Suprapubic skin (tissue), 4 donors: ENCODE measurements at regions not wholly inside any gene's neighbourhood (a gene's known extent, or its start where the extent isn't known, plus 50 kb on each side); places are given as distances from the start of the nearest gene placed in this dataset.

ENCODE experiments used
- DNase-seq, 2 donors: peaks; one replicate each; pipeline ENCODE4 v3.0.0-alpha.2; 2019; ENCODE audit warnings: low spot score in 2 of 2
- H3K27ac ChIP-seq: fragments of 200-600 bp; sonication (generic); one replicate; pipeline ENCODE4 v1.5.1; 2019
- H3K27me3 ChIP-seq: fragments of 200-600 bp; sonication (generic); one replicate; pipeline ENCODE4 v1.5.1; 2019
- H3K36me3 ChIP-seq: fragments of 200-600 bp; sonication (generic); one replicate; pipeline ENCODE4 v1.5.1; 2019
- H3K4me1 ChIP-seq: fragments of 200-600 bp; sonication (generic); one replicate; pipeline ENCODE4 v1.5.1; 2019
- H3K4me3 ChIP-seq: fragments of 200-600 bp; sonication (generic); one replicate; pipeline ENCODE4 v1.5.1; 2019; ENCODE audit warnings: mild to moderate bottlenecking
- H3K9me3 ChIP-seq: fragments of 200-600 bp; sonication (generic); one replicate; pipeline ENCODE4 v1.5.1; 2019
- EP300 ChIP-seq: sonication (generic); formaldehyde crosslinking; IDR thresholded peaks from one replicate; pipeline ENCODE4 v1.6.1; 2017; ENCODE audit warnings: antibody characterized with exemption
- POLR2A ChIP-seq, 2 donors: fragments of 450-650 bp; IDR thresholded peaks; one replicate each; pipeline ENCODE4 v1.6.1; 2017; ENCODE audit warnings: antibody characterized with exemption in 2 of 2, mild to moderate bottlenecking in 2 of 2, moderate library complexity in 2 of 2
- POLR2AphosphoS5 ChIP-seq, 3 donors: sonication (generic); formaldehyde crosslinking; IDR thresholded peaks; one replicate each; pipeline ENCODE4 v1.6.1; 2017; ENCODE audit warnings: antibody characterized with exemption in 3 of 3
- WGBS: methylation state at CpG from one replicate; pipeline ENCODE4 v1.1.5; 2018; 5-methylcytosine and 5-hydroxymethylcytosine counted together
- TF ChIP-seq, protein P1 (sequence below), 2 donors: fragments of 200-600 bp in 1 of 2; fragments of 450-650 bp in 1 of 2; sonication (generic) in 1 of 2; IDR thresholded peaks; one replicate each; pipeline ENCODE4 v1.5.1; 2016 to 2019; ENCODE audit warnings: antibody characterized with exemption in 2 of 2, mild to moderate bottlenecking in 1 of 2, moderate library complexity in 1 of 2

DNA sequence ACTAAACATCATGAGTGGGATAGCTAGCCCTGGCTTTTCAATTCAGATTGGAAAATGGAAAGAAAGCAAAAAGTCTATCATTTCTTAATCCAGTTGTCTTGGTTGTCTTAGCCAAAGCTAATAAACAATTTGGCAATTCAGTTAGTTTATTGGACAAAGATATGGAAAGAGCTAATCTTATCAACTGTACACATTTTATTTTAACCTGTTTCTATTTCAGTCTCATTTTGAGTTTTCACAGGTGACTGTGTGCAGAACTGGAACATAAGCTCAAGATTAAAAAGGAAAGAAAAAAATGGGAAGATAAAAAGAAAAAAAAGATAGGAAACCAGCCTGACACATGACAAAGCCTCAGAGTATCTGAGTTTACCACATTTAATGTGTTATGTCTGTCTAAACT, 642.6 kb downstream of the SQOR start:
- H3K4me3 ChIP-seq = no peak overlapping the region

DNA sequence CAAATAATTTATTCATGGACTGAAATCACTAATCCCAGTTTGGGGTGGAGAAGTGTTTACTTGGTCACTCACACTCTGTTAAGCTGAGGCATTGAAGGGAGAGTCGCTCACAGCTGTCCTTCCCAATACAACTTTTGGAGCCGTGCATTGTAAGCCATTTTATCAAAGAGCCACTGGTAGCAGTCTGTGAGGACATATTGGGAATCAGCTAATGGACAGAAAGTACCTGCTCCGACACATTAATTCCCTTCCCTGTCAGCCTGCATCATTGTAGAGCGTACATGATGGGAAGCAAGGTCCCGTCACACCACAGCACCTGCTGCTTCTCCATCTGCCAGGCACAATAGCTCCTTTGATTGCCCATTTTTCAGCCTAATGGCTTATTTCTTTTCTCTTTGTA, 643.2 kb downstream of the SQOR start:
- Histone ChIP-seq H3K27me3 (no peaks in the 10 kb centered on the region), H3K36me3 (no peaks in the 10 kb centered on the region), H3K4me3 (no peak overlapping the region), H3K4me1 (no peaks in the 10 kb centered on the region), H3K27ac (no peak overlapping the region), H3K9me3 (no peaks in the 10 kb centered on the region)
- WGBS = 94% methylated on average over 5 of the region's 5 CpGs
- no peak for TF ChIP-seq EP300
- TF ChIP-seq POLR2AphosphoS5 (IDR thresholded peaks at IDR 0.05) = no peak
- TF ChIP-seq POLR2A (IDR thresholded peaks at IDR 0.05) = no peak
- TF ChIP-seq, protein P1, sequence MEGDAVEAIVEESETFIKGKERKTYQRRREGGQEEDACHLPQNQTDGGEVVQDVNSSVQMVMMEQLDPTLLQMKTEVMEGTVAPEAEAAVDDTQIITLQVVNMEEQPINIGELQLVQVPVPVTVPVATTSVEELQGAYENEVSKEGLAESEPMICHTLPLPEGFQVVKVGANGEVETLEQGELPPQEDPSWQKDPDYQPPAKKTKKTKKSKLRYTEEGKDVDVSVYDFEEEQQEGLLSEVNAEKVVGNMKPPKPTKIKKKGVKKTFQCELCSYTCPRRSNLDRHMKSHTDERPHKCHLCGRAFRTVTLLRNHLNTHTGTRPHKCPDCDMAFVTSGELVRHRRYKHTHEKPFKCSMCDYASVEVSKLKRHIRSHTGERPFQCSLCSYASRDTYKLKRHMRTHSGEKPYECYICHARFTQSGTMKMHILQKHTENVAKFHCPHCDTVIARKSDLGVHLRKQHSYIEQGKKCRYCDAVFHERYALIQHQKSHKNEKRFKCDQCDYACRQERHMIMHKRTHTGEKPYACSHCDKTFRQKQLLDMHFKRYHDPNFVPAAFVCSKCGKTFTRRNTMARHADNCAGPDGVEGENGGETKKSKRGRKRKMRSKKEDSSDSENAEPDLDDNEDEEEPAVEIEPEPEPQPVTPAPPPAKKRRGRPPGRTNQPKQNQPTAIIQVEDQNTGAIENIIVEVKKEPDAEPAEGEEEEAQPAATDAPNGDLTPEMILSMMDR (IDR thresholded peaks at IDR 0.05) = no peak
- DNase-seq = no peak

More for the DNA sequence above, 642.6 kb downstream of the SQOR start:
- Histone ChIP-seq H3K27me3 (no peaks in the 10 kb centered on the region), H3K27ac (no peak overlapping the region), H3K4me1 (no peaks in the 10 kb centered on the region), H3K9me3 (no peaks in the 10 kb centered on the region), H3K36me3 (no peaks in the 10 kb centered on the region)
- DNase-seq = no peak
- TF ChIP-seq POLR2A (IDR thresholded peaks at IDR 0.05) (no peak), EP300 (no peak), POLR2AphosphoS5 (IDR thresholded peaks at IDR 0.05) (no peak)
- TF ChIP-seq, protein P1 (IDR thresholded peaks at IDR 0.05) = no peak

DNA sequence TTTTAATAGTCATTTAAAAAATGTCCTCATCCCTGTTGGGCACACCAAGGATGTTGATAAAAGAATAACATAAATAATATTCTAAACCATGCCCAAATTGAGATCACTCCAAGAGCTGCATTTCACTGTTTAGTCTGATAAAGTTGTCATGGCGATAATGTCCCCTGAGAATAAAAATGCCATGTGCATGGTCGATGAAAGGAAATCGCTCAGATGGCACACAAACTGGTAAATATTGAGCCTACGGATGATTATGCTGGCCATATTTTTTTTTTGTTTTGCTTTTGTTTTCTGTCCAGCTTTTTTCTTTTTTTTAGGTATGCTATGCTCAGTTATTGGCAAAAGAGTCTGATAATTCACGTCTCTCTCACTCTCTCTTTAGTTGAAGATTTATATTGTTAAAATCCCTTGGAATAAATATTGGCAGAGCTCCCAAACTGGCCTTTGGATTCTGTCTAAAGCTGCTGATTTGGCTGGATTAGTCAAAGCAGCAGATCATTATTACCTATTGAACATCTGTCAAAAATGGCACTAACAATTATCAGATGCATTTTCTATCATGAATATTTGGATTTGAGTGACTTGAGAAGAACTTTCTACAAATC, 643.8 kb downstream of the SQOR start:
- DNase-seq = no peak
- no peak overlapping the region for H3K27ac ChIP-seq
- TF ChIP-seq POLR2AphosphoS5 (IDR thresholded peaks at IDR 0.05) (no peak), EP300 (no peak), POLR2A (IDR thresholded peaks at IDR 0.05) (no peak)
- TF ChIP-seq, protein P1 (IDR thresholded peaks at IDR 0.05) = no peak
- 69% methylated on average over 5 of the region's 5 CpGs for WGBS
- H3K9me3 ChIP-seq = no peaks in the 10 kb centered on the region
- no peaks in the 10 kb centered on the region for H3K4me1 ChIP-seq
- no peaks in the 10 kb centered on the region for H3K27me3 ChIP-seq
- no peak overlapping the region for H3K4me3 ChIP-seq
- H3K36me3 ChIP-seq = no peaks in the 10 kb centered on the region

DNA sequence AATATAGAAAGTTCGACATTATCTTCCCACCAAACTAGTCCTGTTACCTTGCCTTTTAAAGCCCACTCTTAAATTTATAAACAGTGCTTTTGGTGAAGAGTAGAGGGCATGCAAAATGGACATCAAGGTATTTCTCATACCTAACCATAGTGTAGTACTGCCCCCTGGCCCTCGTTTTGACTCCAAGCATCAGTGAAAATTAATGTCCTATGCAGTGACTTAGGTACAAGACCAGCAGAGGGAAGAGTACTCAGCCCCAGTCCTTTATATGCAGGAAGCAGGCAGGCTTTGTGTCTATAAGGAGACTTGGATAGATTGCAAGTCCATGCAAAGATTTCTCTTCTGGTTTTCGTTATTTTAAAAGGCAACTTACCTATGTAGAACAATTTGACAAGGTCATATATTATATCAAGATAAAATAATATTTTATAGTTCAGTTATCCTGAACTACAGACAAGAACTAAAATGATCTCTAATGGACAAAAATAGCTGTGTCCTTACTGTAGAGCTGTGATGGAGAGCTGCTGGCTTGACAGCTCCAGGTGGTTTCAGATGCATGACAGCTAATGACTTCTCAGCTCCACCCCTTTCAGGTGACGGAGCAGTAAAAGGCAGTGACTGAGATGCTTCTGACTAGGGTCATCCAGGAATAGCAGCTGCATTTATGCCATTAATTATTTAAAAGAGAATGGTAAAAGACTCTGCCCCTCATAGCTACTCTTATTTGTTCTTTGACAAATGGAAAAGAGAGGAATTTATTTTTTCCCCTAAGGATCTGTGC, 646.1 kb downstream of the SQOR start:
- H3K27ac ChIP-seq = no peak overlapping the region
- no peak for TF ChIP-seq POLR2AphosphoS5 (IDR thresholded peaks at IDR 0.05)
- no peak for TF ChIP-seq EP300
- TF ChIP-seq POLR2A (IDR thresholded peaks at IDR 0.05) = no peak
- TF ChIP-seq, protein P1 (IDR thresholded peaks at IDR 0.05) = no peak
- H3K27me3 ChIP-seq = no peaks in the 10 kb centered on the region
- 44% methylated on average over 4 of the region's 4 CpGs for WGBS
- H3K9me3 ChIP-seq = no peaks in the 10 kb centered on the region
- H3K4me1 ChIP-seq = no peaks in the 10 kb centered on the region
- no peaks in the 10 kb centered on the region for H3K36me3 ChIP-seq
- no peak overlapping the region for H3K4me3 ChIP-seq
- no peak for DNase-seq

DNA sequence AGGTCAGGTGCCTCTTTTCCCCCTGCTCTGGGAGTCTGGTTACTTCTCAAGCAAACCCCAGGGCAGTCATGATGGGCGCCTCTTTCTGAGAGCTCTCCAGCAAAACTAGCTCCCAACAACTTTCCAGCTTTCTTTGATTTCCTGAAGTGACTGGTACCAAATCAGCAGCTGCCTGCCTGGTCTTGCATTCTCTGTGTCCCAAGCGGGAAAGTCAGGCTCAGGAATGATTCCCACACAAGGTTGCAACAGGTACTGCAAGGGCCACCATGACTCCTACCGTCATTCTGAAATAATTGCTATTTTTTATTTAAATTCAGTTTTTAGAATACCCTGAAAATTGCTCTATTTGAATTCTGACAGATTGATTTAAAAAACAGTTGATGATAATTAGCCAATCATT, 658.7 kb downstream of the SQOR start:
- H3K4me1 ChIP-seq = no peaks in the 10 kb centered on the region
- 46% methylated on average over 3 of the region's 3 CpGs for WGBS
- H3K9me3 ChIP-seq = no peaks in the 10 kb centered on the region
- H3K36me3 ChIP-seq = no peaks in the 10 kb centered on the region
- DNase-seq = no peak
- no peak overlapping the region for H3K4me3 ChIP-seq
- H3K27ac ChIP-seq = no peak overlapping the region
- no peaks in the 10 kb centered on the region for H3K27me3 ChIP-seq
- TF ChIP-seq POLR2A (IDR thresholded peaks at IDR 0.05) (no peak), POLR2AphosphoS5 (IDR thresholded peaks at IDR 0.05) (no peak), EP300 (no peak)
- TF ChIP-seq, protein P1 (IDR thresholded peaks at IDR 0.05) = no peak
